NCI-H524 (cell line): ENCODE measurements at regions not wholly inside any gene's neighbourhood (a gene's known extent, or its start where the extent isn't known, plus 50 kb on each side); places are given as distances from the start of the nearest gene placed in this dataset.
"Not testable (repeated sequence)": the region's sequence is repeated elsewhere in the genome, so short reads cannot be mapped to it uniquely, and the experiment has no call there.

ENCODE experiments used
- DNase-seq, 2 experiments: peaks; one replicate each; lab custom pipeline; 2025; lab: John Stamatoyannopoulos, UW

- peak; percentile 65 to 94 for DNase-seq
Observed at GRCh38 chr15:61339516-61339915, 110.4 kb upstream of the RORA start.

DNA sequence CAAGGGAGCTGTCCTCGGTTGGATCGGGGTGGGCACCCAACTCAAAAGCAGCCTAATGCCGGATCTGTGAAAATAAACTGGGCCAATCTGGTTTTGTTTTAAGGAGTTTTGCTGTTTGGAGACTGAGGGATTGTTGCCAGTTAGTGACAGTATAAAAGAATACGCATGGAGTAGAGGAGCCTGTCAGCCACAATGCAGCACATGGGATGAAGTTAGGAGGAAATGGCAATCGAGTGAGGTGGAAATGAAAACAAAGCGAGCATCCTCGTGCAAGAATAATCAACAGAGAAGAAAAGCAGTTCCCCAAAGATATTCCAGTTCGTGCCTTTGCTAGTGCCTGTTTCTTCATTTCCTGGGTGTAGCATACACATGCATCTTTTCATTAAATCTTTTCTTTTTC lies 108.4 kb upstream of the RORA start:
- DNase-seq, result no peak

DNA sequence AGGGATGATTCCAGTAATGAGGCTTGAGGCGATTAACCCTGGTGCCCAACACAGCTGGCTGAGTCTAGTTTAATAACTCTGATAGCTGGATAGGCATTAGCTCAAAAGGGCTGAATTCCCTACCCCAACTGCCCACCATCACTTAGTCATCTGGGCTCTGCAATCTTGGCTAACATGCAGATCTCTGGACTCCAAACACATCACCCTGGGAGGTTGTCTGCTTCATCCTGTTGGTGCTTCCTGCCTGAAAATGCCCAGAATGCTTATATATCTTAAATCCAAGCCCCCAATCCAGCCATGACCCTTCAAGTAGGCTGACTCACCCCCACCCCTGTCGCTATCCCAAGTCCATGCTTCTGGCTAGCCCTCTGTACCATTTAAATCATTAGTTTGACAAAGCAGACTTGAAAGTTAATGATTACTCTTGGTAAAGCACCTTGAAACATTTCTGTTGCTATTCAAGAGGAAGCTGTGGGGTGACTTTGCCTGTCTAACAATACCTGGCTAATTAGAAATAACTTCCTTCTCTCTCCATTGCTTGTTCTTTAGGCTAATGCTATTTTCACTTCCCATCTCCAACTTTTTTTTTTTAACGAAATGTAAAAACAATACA lies 107.0 kb upstream of the RORA start:
- DNase-seq, result no peak

DNA sequence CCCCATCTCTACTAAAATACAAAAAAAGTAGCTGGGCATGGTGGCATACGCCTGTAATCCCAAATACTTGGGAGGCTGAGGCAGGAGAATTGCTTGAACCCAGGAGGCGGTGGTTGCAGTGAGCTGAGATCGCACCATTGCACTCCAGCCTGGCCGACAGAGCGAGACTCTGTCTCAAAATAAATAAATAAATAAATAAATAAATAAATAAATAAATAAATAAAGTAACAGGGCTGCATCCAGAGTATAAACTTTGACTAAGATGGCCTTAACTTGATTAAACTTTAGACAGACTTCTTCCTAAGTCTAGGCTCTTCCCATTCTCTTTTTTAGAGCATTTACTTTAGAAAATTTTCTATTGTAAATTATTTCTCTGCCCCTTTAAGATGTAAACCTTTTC lies 105.6 kb upstream of the RORA start:
- DNase-seq, result not testable (repeated sequence)

- no peak for DNase-seq
Observed at GRCh38 chr15:61331019-61331418, 101.9 kb upstream of the RORA start.

GRCh38 chr15:61327019-61327631 lies 98.0 kb upstream of the RORA start:
- peak in 1 of 2 experiments; percentile 13 for DNase-seq

DNA sequence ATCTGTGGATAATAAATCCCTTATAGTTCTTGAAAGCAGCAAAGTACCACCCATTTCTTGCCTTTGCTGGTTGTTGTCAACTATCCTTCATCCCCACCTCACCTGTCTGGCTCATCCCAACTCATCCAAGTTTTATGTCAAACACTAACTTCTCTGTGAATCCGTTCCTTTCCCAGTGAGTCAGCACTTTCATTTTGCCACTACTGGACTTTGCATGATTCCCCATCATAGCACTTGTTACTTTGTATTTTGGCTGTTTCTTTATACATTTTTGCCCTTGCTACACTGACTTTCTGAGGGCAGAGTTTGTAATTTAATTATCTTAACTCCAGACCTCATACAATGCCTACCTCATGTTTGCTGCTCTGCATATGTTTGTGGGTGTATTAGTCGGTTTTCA lies 90.8 kb upstream of the RORA start:
- no peak for DNase-seq

DNA sequence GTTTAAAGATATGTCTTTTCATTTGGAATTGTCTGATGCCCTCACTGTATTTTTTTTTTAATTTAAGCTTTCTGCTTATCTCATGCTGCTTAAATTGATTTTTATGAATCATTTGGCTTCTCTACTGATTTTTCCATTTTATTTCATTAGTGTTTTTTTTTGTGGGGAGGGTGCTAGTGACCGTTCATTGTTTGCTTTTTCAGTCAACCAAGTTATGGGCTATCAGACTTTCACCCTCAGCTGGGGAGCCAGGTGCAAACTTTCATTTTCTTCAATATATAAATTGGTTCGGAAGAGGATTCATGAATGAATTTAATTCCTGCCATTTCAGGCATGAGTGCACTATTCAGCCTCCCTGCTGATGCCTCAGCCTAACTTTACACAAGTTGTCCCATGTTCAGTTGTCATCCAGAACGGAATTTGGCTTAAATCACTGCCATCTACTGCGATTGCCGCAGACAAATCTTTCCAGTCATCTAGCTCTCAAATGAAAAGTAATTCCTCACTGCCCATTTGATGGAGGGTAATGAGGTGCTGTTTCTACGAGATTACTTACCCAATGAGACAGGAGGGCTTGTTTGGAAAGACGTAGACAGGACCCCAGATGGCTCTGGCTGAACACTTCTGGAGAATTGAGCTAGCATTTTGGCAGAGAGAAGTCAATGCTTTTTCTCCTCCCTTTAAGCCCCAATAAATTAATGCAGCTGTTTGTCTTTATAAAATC lies 89.9 kb upstream of the RORA start:
- DNase-seq, result peak in 1 of 2 experiments; percentile 25

- DNase-seq, result no peak
Observed at GRCh38 chr15:61318301-61318700, 89.2 kb upstream of the RORA start.

- DNase-seq, result no peak
Observed at GRCh38 chr15:61315471-61315870, 86.4 kb upstream of the RORA start.

GRCh38 chr15:61314427-61314826 lies 85.3 kb upstream of the RORA start:
- no peak for DNase-seq

DNA sequence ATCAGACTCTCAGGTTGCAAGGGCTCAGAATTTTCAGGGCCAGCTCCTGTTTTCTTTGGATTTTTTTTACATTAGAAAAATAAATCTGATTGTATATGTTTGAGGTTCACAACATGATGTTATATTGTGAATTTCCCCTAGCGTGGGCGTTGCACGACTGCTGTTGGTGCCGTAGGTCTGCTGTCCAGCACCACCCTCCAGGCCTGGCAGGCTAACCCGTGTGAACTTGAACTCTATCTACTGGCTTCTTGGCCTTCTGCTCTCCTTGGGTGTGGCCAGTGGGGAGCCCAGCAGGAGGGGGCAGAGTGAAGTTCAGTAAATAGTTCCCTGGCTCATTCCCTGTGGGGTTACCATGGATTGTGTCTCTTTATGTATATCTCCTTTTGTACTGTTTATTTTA lies 80.5 kb upstream of the RORA start:
- no peak for DNase-seq

DNA sequence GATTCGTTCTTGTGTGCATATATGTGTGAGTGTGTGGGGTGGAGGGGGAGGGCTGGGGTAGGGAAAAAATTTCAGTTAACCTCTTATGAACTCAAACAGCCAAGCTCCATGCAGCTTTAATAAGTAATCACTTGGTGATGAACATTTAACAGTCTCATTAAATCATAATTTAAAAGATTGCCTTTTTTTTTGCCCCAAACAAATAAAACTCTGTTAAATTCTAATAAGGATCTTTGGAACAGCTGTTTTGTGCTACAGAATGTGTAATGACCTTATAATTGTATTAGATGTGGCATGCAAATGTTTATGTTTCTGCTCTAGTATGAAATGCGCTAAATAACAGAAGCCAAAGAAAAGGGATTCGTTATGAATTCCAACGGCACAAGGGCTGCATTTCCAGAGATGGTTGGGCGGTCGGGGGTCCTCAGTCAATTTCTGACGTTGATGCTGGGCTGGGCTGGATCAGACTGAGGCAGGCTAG lies 80.0 kb upstream of the RORA start:
- DNase-seq, result no peak

- no peak for DNase-seq
Observed at GRCh38 chr15:61308437-61308836, 79.3 kb upstream of the RORA start.

DNA sequence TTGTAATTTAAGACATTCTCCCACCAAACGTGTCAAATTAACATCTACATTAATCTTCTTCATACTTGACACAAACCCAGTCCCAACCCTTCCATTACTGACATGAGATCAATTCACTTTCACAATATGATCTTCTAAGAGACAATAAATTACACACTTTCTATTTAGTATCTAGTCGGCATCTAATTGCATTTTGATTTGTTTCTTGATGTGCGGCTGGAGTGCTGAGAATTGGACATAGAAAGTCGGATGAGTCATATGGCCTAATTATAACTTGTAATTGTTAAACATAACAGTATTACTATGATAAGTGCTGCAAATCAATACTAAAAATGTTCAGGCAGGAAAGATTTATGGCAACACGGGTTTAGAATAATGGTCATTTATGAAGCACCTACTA lies 78.4 kb upstream of the RORA start:
- no peak for DNase-seq

GRCh38 chr15:61301701-61302100 lies 72.6 kb upstream of the RORA start:
- DNase-seq, result peak; percentile 72 to 83

DNA sequence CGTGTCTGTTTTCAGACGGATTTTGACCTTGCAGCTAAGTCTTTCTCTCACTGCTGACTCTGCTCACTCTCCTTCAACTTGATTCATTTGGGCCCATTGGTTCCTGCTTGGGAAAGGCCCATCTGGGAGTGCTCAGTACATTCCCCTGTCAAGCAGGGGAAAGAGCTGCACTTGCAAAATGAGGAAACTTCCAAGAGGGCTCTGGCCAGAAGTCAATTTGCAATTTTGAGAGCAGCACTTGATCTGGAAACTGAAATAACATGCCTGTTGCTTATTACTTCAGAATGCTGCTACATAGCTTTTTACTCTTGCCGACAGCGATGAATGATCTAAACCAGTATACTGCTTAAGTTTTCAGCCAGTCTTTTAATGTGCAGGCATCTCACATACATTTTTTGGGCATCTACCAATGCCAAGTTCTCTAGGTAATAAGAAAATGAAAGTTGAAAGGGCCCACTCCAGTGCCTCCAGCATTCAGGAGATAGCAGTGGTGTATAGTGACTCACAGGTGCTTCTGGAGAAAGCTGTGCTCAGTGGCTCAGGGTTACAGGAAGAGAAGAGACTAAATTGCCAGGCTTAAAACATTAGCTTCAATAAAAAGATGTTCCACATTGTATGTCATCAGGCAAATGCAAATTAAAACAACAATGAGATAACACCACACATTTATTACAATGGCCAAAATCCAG lies 70.1 kb upstream of the RORA start:
- no peak for DNase-seq

DNA sequence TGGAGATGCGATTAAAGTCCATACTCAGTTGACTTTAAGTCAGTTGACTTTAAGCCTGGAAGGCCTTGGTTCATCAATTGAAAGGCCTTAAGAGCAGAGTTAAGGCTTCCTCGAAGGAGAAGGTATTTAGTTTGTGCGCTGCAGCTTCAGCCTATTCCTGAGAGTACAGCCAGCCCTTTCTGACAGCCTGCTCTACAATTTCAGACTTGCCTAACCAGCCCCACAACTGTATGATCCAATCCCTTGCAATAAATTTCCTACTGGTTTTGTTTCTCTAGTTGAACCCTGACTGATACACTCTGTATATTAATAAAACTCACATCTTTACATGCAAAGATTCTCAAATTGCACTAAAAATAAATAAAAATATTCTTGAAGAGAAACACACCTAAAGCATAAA lies 66.1 kb upstream of the RORA start:
- DNase-seq, result no peak

DNA sequence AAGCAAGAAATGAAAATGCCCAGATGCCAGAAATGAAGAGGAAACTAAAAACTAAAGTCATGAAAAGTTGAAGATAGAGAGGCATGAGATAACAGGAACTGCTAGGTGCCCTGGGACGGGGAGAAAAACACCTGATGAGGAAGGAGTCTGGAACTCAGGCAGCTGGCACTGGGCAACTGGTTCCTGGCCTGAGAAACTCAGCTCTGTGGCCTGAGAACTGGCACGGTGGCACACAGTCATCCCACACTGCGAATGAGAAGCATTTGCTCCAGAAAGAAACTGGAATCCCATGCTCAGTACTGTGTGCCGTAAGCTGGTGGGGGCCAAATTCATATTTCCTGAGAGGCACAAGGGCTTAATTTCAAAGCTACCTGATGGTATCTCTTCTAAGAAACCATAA lies 53.6 kb upstream of the RORA start:
- no peak for DNase-seq

GRCh38 chr15:61281328-61281727 lies 52.2 kb upstream of the RORA start:
- no peak for DNase-seq
